ENCODE measurements at regions not wholly inside any gene's neighbourhood (a gene's known extent, or its start where the extent isn't known, plus 50 kb on each side); places are given as distances from the start of the nearest gene placed in this dataset.
A peak's percentile ranks its signal among the peaks of the same experiment; 100 is the strongest.

DNA sequence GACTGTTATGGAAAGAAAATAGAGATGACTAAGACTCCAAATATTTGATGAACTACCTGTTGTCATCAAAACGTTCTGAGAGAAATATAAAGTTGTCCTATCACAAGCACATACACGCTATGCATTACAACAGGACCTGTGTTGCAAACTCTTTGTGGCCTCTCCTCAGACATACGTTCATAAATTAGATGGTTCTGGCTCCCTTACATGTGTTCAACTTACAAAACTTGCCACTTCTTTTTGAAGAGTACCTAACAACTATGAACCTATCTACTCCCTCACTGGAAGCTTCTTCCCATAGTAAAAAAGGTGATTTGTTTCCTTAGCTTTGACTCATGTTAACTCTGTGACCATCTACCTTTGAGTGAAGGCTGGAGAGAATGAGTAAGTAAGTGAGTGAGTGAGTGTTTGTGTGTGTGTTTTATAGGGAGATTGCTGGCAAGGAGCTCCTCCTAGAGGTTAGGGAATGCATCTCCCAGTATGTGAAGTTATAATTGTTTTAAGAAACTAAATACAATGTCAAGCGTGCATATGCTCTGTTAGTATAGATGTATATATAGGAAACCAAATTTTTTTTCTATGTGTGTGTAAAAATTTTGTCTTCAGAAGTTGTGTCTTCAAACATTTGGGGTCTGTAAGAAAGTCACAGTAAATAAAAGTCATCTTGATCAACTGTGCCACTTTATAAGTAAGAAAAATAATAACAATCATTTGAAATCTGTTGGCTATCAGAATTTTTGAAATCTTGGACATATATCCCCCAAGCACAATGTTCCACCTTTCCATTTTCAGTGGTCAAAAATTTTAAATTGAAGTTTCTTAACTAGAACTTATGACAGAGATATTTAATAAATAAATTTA is 1211.1 kb upstream of the GJE1 start:
- TF ChIP-seq CTCF (IDR thresholded peaks at IDR 0.05; ENCODE audit: poor library complexity, severe bottlenecking): peak; percentile 64
- TF ChIP-seq TAF1 (IDR thresholded peaks at IDR 0.05; ENCODE audit: low read depth): no peak
- TF ChIP-seq SMC3 (conservative IDR thresholded peaks at IDR 0.05; ENCODE audit: poor library complexity): peak; percentile 66
- TF ChIP-seq RAD21 (conservative IDR thresholded peaks at IDR 0.05): peak; percentile 69
- Histone ChIP-seq H3K36me3 (ENCODE audit: insufficient read depth, low read length) (no peaks in the 10 kb centered on the region), H2AFZ (ENCODE audit: low read depth, low read length) (no peak overlapping the region)

DNA sequence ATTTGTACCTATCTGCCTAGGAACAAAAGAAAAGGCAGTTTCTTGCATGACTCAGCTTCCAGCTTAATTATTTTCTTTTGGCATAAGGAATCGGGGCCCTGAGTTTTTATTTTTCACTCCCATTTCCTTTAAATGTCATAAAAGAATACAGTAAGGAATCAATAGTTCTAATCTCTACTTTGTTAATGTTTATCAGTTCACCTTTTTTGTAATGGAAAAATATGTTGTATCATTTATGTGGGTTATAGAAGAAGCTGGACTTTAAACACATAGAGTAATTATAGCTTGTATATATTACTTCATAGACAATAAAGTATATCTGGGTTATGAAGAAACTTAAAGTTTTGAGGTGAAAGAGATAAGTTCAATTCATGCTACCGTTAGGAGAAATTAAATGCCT is 1214.8 kb upstream of the GJE1 start:
- H3K9ac ChIP-seq (ENCODE audit: low read length): no peak overlapping the region
- TF ChIP-seq CTCF (IDR thresholded peaks at IDR 0.05; ENCODE audit: poor library complexity, severe bottlenecking): no peak
- TF ChIP-seq POLR2AphosphoS5 (IDR thresholded peaks at IDR 0.05): no peak
- TF ChIP-seq EP300 (conservative IDR thresholded peaks at IDR 0.05; ENCODE audit: poor library complexity, severe bottlenecking): no peak
- no peak for TF ChIP-seq EZH2 (IDR thresholded peaks at IDR 0.05; ENCODE audit: borderline replicate concordance, insufficient read depth, low read length, poor library complexity, severe bottlenecking)
- TF ChIP-seq REST (IDR thresholded peaks at IDR 0.05; ENCODE audit: borderline replicate concordance): no peak
- no peak for TF ChIP-seq MXI1 (conservative IDR thresholded peaks at IDR 0.05; ENCODE audit: poor library complexity, severe bottlenecking)
- no peak for TF ChIP-seq TAF1 (IDR thresholded peaks at IDR 0.05; ENCODE audit: low read depth)
- TF ChIP-seq SMC3 (conservative IDR thresholded peaks at IDR 0.05; ENCODE audit: poor library complexity): no peak
- TF ChIP-seq RAD21 (conservative IDR thresholded peaks at IDR 0.05): no peak

More for the DNA sequence above, 1211.1 kb upstream of the GJE1 start:
- H3K9me2 ChIP-seq (ENCODE audit: insufficient read depth, low read length): no peaks in the 10 kb centered on the region
- H3K27me3 ChIP-seq (ENCODE audit: insufficient read depth, low read depth, low read length): no peaks in the 10 kb centered on the region
- H4K20me1 ChIP-seq (ENCODE audit: insufficient read depth): no peaks in the 10 kb centered on the region
- H3F3A ChIP-seq (ENCODE audit: insufficient read depth, low read length, poor library complexity, severe bottlenecking): no peaks in the 10 kb centered on the region
- no peak overlapping the region for H3K9ac ChIP-seq (ENCODE audit: low read length)
- no peaks in the 10 kb centered on the region for H3K79me2 ChIP-seq (replicated peaks; ENCODE audit: insufficient read depth, low read length)
- H3K9me3 ChIP-seq (ENCODE audit: low read length): no peaks in the 10 kb centered on the region
- H3K4me3 ChIP-seq (ENCODE audit: low read length): no peak overlapping the region
- H3K27ac ChIP-seq (ENCODE audit: low read length): no peak overlapping the region
- no peak overlapping the region for H3K4me2 ChIP-seq (ENCODE audit: low read length)

More for the DNA sequence above, 1214.8 kb upstream of the GJE1 start:
- Histone ChIP-seq H3K27ac (ENCODE audit: low read length) (no peak overlapping the region), H3K36me3 (ENCODE audit: insufficient read depth, low read length) (no peaks in the 10 kb centered on the region), H3K27me3 (ENCODE audit: insufficient read depth, low read depth, low read length) (no peaks in the 10 kb centered on the region), H4K20me1 (ENCODE audit: insufficient read depth) (no peaks in the 10 kb centered on the region), H2AFZ (ENCODE audit: low read depth, low read length) (no peak overlapping the region), H3F3A (ENCODE audit: insufficient read depth, low read length, poor library complexity, severe bottlenecking) (no peaks in the 10 kb centered on the region), H3K79me2 (replicated peaks; ENCODE audit: insufficient read depth, low read length) (no peaks in the 10 kb centered on the region), H3K4me3 (ENCODE audit: low read length) (no peak overlapping the region), H3K4me2 (ENCODE audit: low read length) (no peak overlapping the region), H3K9me2 (ENCODE audit: insufficient read depth, low read length) (no peaks in the 10 kb centered on the region), H3K9me3 (ENCODE audit: low read length) (no peaks in the 10 kb centered on the region)

Measured in neural cell (in vitro differentiated cells).